Gastrocnemius medialis (tissue), 4 donors: ENCODE measurements at regions not wholly inside any gene's neighbourhood (a gene's known extent, or its start where the extent isn't known, plus 50 kb on each side); places are given as distances from the start of the nearest gene placed in this dataset.

ENCODE experiments used
- CTCF ChIP-seq, 5 experiments: fragments of 450-650 bp in 3 of 5; fragments of 200-600 bp in 2 of 5; sonication (generic) in 2 of 5; IDR thresholded peaks in 4 of 5; conservative IDR thresholded peaks in 1 of 5; 1 replicate in 4 of 5; 2 replicates in 1 of 5; pipeline ENCODE4 v1.5.1; 2016 to 2019; ENCODE audit warnings: antibody characterized with exemption in 5 of 5, mild to moderate bottlenecking in 3 of 5, moderate library complexity in 3 of 5
- POLR2A ChIP-seq, 2 donors: fragments of 450-650 bp; IDR thresholded peaks; one replicate each; pipeline ENCODE4 v1.6.1; 2017; ENCODE audit warnings: antibody characterized with exemption in 2 of 2, mild to moderate bottlenecking in 2 of 2, moderate library complexity in 2 of 2

- TF ChIP-seq CTCF (IDR thresholded peaks at IDR 0.05 in 4 of 5, conservative IDR thresholded peaks at IDR 0.05 in 1 of 5) (no peak), POLR2A (IDR thresholded peaks at IDR 0.05) (no peak)
Observed at GRCh38 chr5:142473038-142473437, 148.2 kb upstream of the SPRY4 start.
